C1 segment of cervical spinal cord (tissue), 14 donors: ENCODE measurements at regions not wholly inside any gene's neighbourhood (a gene's known extent, or its start where the extent isn't known, plus 50 kb on each side); places are given as distances from the start of the nearest gene placed in this dataset.

Source experiments
- DNase-seq, 14 donors: peaks; one replicate each; lab custom pipeline; 2025; lab: John Stamatoyannopoulos, UW

DNA sequence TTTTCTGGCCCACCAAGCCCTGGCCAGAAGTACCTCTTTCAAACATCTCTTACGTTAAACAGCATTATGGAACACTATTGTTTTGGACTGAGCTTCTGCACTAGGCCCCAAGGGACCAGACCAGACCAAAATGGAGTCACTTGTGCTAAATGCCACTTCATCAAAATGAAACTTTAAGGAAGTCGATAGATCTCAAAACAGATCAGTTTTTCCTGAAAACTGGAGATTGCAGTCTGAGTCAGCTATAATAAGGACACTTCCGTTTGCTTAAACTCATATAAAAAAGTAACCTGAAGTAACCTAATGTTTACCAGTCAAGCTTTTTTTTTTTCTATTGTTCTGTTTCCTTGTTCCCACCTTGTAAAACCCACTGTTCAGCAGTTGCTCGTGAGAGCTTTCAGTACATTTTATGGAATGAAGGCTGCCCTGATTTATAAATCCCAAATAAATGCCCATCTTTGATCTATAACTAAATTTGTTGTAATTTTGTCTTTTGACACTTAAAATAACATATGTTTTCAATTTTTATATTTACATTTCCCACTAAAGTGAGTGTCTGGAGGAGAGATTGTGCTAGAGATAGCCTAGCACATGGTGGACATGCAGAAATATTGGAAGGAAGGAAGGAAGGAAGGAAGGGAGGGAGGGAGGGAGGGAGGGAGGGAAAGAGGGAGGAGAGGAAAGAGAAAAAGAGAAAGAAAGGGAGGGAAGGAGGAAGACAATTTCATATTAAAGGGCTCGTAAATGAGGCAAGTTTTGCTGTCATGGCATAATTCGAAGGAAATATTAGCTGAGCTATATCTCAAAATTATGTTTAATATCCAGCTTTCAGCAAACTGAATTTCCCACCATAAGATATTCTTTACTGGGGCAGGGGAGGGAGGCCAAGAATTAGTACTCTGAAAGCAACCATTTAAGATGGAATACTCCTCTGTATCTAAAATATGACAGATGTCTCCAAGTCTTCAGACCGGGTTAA, 77.0 kb upstream of the CXADR start:
- no peak for DNase-seq

DNA sequence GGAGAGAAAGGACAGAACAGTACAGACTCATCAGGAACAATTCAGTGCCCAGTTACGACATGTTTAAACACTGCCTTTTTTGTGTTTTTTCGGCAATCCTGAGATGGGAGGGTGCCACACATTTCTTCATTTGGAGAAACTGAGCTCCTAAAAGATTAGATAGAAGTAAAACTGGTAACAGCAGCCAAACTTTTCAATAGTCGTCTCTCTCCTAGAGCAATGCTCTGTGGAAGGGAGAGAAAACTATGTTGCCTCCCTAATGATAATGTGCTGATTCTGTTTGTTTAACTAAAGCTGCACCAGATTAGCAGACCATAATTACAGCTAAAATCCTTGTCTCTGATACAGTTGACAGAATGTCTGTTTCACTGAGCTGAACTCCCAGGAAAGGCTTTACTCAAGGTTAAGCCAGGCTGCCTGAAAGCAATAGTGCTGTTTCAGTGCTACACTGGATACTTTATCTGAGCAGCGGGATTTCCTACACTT, 76.2 kb upstream of the CXADR start:
- peak in 1 of 14 donors; percentile 60 for DNase-seq

DNA sequence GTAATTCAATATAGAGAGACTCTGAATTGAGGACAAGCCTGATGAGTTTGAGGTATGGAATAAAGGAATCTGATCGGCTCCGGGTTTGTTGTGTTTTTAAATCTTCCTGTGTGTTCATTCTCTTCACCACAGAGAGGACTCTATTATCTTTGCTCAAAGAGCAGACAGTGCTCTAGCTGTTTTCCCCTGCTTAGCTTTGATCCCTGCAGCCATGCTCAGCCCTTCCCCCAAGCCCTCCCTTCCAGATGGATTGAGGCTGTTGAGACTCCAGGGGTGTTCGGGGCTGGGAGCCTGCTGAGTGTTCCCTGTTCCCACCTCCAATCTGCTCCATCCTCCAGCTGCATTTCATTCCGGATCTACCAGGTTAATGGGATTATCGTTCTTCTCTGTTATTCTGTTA, 74.2 kb upstream of the CXADR start:
- DNase-seq: peak in 3 of 14 donors; percentile 33 to 39 (median 34)

DNA sequence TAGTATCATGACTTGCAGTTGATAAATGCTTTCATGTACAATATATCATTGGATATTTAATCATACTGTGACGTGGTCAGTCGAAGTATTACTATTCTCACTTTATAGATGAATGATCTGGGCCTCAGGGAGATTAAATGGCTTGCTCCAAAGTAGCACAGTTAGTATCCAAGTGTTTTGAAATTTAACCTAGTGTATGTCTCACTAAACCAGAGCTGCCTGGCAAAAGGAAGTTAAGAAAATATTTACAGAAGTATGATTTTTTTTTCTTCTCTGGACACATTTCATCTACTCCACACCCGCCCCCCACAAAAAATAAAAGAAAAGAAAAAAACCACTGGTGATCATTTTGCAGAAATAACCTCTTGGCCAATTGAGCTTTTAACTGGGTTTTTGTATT, 71.9 kb upstream of the CXADR start:
- DNase-seq: no peak

DNA sequence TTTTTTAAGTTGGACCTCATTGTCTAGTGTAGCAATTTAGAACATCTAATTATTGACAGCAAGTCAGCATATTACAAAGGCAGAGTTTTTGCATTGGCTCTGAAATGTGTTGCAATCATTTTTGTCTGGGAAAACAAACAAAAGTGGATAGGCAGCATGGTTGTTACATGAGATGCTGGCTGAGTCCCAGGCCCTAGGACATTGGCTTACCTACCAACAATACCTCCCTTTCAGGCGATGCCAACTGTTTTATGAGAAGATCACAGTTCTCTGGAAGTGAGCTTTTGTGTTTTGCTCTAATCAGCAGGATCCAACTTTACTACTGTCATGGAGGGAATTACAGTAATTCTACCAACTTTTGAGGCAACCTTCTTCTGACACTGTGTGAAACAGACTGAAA, 71.5 kb upstream of the CXADR start:
- DNase-seq: peak in 1 of 14 donors; percentile 12

DNA sequence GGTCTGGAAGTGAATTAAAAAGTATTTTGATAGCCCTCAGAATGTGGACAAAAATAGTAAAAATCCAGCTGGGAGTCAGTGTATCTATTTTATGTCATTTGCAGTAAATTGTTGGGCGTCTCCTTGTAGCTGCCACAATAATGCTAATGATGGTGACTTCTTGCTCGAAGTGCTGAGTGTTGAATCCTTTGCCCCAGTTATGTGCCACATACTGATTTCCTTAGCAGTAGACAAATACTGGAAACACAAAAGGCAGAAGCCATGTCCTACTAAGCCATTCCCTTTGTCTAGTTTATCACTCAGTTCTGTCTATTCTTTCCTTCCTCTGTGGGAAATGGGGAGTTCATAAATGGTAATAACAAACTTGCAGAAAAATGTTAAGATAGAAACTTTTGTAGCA, 70.7 kb upstream of the CXADR start:
- no peak for DNase-seq

DNA sequence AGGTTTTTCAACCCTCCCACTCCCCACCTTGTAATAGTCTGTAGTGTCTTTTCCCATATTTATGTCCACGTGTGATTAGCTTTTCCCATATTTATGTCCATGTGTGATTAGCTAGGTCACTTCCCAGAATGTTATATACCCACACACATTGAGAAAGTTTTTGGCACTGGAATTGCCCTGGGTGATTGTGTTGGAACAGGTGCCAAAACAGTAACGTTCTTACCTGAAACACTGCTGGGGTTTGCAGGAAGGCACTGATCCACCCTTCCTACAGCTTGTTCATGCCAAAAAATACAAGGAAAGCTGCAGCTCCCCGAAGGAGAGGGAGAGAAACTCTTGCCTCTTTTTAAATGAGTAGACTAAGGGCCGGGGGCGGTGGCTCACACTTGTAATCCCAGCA, 68.0 kb upstream of the CXADR start:
- no peak for DNase-seq

DNA sequence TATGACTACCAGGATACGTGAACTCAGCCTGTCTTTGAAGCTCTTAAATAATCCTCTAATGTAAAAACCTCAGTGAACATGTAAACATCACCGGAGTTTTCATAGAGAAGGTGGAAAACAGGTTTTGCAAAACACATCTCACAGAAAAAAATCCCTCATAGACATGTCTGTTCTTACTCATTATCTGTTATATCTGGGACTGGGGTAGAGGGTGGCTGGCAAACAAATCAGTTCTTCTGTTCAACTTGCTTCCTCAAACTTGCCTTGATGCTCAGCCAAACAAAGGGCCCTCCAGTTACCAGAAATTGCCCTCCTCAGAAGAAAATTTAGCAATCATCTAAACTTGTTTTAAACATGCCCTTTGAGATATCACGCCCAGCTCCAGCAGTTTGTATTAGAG, 66.1 kb upstream of the CXADR start:
- DNase-seq: no peak

DNA sequence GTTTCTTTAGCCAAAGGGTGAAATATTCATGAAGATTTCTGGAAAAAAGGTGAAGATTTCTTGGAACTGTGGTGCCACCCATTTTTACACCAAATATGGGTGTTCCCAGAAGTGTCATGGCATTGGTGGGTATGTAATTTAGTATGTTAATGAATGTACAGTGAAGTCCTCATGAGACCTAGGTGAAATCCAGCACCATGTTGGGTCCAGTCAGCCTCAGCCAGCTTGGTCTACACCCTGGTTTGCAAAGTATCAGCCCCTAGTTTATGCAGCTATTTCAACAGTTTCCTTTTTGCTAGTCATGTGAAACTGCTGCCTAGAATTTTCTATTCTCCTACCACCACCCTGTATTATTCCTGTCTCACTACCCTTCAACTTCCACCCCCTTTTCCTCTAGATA, 63.1 kb upstream of the CXADR start:
- no peak for DNase-seq

DNA sequence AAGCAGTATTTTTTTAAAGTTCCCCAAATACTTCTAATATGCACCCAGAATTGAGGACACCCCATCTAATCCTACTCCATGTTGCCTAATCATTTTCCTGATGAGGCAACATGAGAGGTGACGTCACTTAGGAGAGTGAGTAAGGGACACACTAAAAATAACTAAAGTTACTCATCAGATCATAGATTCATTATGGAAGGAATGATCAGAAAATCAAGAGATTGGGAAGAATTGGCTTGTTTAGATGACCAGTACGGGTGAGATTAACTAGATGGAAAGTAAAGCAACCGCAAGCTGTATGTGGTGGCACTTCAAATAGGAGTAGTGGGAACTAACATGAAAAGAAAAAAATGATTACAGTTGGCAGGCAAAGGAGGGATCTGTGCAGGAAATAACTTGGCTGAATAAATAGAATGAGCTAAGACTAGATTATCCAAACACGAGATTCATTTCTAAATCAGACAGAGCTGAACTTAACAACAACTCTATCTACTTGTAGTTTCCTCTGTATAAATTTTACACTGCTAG, 61.4 kb upstream of the CXADR start:
- DNase-seq: no peak

DNA sequence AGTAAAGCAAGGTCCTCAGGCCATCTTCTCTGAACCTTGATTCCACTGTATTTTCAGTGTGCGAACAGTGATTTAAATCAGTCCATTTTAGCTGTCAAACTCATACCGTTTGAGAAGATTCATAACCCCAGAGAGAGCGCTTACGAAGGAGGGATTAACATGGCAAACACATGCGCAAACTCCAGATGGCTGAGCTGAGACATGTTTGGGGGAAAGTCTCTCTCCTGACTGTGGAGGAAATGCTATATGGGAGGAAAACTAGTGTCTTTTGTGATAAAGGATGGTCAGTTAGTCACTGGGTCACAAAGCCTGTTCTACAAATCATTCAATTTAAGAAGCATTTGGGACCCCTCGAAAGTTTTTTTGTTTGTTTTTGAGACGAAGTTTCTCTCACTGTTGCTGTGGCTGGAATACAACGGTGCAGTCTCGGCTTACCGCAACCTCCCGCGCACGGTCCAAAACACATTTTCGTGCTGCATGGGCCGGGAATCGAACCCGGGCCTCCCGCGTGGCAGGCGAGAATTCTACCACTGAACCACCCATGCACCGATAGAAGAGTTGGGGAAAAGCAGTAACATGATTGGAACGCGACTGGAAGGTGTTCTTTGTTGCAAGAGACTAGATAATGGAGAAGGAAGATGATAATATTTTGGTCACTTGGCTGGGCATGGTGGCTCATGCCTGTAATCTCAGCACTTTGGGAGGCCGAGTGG, 58.4 kb upstream of the CXADR start:
- peak in 10 of 14 donors; percentile 2 to 68 (median 56) for DNase-seq

DNA sequence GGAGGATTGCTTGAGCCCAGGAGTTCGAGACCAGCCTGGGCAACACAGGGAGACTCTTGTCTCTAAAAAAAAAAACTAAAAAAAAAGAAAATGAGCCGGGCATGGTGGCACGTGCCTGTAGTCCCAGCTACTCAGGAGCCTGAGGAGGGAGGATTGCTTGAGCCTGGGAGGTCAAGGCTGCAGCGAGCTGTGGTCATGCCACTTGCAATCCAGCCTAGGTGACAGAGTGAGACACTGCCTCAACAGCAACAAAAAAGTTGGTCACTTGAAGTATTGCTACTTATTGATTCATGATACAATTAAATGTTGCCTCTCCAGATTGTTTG, 57.9 kb upstream of the CXADR start:
- no peak for DNase-seq

DNA sequence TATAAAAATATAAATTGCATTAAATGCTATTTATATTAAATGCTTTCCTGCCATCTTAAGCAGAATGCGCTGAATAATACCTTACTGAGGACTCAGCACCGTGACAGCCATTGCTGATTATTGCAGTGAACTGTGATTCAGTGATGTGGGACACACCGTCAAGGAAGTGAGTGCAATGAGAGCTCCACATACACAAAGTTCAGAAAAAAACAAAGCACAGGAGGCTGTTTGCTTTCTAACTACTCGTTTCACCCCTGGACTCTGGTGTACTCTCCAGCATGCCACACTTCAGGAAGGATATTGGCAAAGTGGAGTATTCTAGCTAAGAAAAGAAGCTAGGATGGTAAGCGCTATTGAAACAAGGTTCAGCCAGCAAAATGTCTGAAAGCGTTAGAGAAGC, 57.4 kb upstream of the CXADR start:
- no peak for DNase-seq

DNA sequence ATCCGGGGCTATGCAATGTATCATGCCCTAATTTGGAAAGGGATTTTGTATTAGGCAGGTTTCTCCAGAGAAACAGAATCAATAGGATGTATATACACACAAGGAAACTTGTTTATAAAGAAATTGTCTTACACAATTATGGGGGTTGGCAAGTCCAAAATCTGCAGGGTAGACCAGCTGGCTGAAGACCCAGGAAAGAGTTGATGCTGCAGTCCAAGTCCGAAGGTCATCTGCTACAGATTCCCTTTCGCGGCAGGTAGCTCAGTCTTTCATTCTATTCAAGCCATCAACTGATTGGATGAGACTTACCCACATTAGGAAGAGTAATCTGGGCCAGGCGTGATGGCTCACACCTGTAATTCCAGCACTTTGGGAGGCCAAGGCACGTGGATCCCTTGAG, 54.6 kb upstream of the CXADR start:
- no peak for DNase-seq

DNA sequence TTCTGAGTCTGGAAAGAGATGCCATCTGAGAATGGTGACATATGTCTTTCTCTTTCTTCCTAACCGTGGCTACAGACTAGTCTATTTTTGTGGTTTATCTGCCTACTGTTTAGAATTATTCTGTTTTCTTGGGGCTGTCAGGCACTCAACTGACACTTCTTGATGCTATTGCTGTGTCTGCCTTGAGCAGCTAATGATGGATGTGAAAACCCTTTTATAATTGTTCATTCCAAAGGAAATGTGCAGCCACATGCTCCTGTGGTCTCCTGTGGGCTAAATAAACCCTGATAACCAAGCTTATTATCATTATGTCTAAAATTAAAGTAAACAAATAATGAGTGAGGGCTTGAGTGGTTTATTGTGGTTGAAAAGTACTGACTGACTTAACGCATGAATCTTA, 52.7 kb upstream of the CXADR start:
- no peak for DNase-seq

DNA sequence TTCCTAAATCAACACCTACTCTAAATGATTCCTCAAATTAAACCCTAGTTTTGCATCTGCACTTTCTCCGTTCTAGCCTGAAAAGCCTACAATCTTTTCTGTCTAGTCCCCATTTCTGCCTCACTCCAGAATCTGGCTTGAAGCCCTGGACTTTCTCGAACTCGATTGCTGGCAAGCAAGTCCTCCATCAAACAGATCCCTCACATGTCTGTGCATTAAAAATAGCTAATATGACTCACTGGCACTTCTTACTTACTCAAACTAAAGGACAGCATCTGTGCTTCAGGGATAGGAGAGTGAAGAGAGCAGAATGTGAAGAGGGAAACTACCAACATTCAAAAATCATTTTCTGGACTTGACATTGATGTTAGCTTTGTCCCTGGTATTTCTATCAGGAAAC, 51.8 kb upstream of the CXADR start:
- peak in 2 of 14 donors; percentile 10 to 19 for DNase-seq

DNA sequence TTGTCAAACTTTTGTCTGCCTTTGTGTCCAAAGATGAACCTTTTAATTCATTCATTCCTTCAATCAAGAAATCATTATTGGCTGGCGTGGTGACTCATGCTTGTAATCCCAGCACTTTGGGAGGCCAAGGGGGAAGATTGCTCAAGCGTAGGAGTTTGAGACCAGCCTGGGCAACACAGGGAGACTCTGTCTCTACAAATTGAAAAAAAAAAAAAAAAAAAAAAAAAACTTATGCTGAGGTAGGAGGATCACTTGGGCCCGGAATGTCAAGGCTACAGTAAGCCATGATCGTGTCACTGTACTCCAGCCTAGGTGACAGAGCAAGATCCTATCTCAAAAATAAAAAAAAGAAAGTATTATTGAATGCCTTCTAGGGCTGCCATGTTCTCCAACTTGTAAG, 51.3 kb upstream of the CXADR start:
- no peak for DNase-seq

DNA sequence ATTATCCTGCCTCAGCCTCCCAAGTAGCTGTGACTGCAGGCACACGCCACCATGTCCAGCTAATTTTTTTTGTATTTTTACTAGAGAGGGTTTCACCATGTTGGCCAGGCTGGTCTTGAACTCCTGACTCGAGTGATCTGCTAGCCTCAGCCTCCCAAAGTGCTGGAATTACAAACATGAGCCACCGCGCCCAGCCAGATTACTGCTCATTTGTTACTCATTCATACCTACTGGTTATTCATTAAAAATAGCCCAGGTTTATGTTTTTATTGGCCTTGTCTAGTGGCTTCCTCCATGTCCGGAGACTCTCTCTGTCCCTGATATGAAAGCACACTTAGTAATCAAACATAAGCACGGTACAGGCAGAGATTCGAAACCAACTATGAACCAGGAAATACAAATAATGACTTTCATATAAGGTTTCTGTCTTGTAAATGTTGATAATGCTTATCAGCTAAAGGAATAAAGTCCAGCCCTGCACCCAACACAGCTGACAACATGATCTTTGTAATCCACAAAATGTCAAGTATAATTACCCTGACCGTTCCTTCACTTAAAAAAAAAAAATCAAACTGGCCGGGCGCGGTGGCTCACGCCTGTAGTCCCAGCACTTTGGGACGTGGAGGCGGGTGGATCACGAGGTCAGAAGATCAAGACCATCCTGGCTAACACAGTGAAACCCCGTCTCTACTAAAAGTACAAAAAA, 50.4 kb upstream of the CXADR start:
- DNase-seq: no peak
